Glutamatergic neuron (in vitro differentiated cells): ENCODE measurements at regions not wholly inside any gene's neighbourhood (a gene's known extent, or its start where the extent isn't known, plus 50 kb on each side); places are given as distances from the start of the nearest gene placed in this dataset.

ENCODE experiments used
- DNase-seq: peaks from one replicate; pipeline ENCODE4 v3.0.0; 2022
- H3K27ac Mint-ChIP-seq: one replicate; pipeline ENCODE4 v1.8.0; 2020; ENCODE audit warnings: mild to moderate bottlenecking, mixed read lengths, inconsistent platforms; ENCODE audit not compliant: unreplicated experiment
- H3K27me3 Mint-ChIP-seq: one replicate; pipeline ENCODE4 v1.8.0; 2020; ENCODE audit warnings: mild to moderate bottlenecking, moderate library complexity, mixed read lengths, inconsistent platforms; ENCODE audit not compliant: unreplicated experiment
- H3K36me3 Mint-ChIP-seq: one replicate; pipeline ENCODE4 v1.8.0; 2020; ENCODE audit warnings: mild to moderate bottlenecking, mixed read lengths, inconsistent platforms; ENCODE audit not compliant: unreplicated experiment
- H3K4me1 Mint-ChIP-seq: one replicate; pipeline ENCODE4 v1.8.0; 2020; ENCODE audit warnings: mild to moderate bottlenecking, low read depth, mixed read lengths, inconsistent platforms; ENCODE audit not compliant: unreplicated experiment
- H3K4me3 Mint-ChIP-seq: one replicate; pipeline ENCODE4 v1.8.0; 2020; ENCODE audit warnings: mild to moderate bottlenecking, mixed read lengths, inconsistent platforms; ENCODE audit not compliant: unreplicated experiment
- H3K9me3 Mint-ChIP-seq: one replicate; pipeline ENCODE4 v1.8.0; 2020; ENCODE audit warnings: mild to moderate bottlenecking, moderate library complexity, mixed read lengths, inconsistent platforms; ENCODE audit not compliant: unreplicated experiment
- TF ChIP-seq, protein P1 (sequence below): fragments of 200-600 bp; sonication (generic); IDR thresholded peaks from one replicate; pipeline ENCODE4 v1.5.0; 2021; ENCODE audit not compliant: partially characterized antibody, unreplicated experiment

DNA sequence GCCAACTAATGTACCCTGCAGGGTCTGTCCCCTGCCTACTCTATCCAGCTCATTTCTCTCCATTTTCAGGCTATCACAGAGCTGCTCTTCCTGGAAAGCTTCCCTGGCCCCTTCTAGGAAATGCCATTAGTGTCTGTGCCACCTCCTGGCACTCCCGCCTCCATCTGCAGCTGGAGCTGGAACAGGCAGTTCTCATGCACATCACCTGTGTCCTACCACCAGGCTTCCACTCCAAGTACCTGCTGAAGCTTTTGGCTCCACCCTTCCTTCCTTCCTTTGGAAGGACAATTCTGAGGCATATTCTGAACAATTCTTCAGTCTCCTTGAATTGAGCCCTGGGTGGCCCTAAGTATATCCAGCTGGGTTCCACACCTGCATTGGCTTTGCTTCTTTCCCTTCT is 156.2 kb upstream of the ZNF618 start:
- no peak for DNase-seq
- Mint-ChIP-seq H3K9me3 (peaks cover 4% of the 10 kb centered on the region), H3K36me3 (peaks cover 10% of the 10 kb centered on the region), H3K4me1 (no peaks in the 10 kb centered on the region), H3K27me3 (peaks cover 2% of the 10 kb centered on the region), H3K27ac (no peak overlapping the region), H3K4me3 (no peak overlapping the region)
- TF ChIP-seq, protein P1, sequence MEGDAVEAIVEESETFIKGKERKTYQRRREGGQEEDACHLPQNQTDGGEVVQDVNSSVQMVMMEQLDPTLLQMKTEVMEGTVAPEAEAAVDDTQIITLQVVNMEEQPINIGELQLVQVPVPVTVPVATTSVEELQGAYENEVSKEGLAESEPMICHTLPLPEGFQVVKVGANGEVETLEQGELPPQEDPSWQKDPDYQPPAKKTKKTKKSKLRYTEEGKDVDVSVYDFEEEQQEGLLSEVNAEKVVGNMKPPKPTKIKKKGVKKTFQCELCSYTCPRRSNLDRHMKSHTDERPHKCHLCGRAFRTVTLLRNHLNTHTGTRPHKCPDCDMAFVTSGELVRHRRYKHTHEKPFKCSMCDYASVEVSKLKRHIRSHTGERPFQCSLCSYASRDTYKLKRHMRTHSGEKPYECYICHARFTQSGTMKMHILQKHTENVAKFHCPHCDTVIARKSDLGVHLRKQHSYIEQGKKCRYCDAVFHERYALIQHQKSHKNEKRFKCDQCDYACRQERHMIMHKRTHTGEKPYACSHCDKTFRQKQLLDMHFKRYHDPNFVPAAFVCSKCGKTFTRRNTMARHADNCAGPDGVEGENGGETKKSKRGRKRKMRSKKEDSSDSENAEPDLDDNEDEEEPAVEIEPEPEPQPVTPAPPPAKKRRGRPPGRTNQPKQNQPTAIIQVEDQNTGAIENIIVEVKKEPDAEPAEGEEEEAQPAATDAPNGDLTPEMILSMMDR = no peak

DNA sequence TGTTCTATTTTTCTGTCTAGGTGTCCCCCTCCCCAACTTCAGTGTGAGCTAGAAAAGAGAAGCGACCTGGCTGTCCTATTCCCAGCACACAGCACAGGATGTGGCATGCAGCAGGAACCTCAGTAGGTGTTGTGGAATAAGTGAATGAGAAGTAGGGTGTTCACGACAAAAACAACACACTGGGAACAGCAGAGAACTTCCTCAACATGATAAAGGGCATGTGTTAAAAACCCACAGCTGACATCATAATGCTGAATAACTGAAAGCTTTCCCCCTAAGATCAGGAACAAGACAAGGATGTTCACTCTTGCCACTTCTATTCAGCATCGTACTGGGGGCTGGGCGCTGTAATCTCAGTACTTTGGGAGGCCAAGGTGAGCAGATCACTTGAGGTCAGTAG is 155.6 kb upstream of the ZNF618 start:
- DNase-seq = no peak
- Mint-ChIP-seq H3K36me3 (peaks cover 10% of the 10 kb centered on the region), H3K9me3 (peaks cover 4% of the 10 kb centered on the region), H3K27me3 (peaks cover 2% of the 10 kb centered on the region), H3K27ac (no peak overlapping the region), H3K4me1 (no peaks in the 10 kb centered on the region), H3K4me3 (no peak overlapping the region)
- TF ChIP-seq, protein P1 = no peak

DNA sequence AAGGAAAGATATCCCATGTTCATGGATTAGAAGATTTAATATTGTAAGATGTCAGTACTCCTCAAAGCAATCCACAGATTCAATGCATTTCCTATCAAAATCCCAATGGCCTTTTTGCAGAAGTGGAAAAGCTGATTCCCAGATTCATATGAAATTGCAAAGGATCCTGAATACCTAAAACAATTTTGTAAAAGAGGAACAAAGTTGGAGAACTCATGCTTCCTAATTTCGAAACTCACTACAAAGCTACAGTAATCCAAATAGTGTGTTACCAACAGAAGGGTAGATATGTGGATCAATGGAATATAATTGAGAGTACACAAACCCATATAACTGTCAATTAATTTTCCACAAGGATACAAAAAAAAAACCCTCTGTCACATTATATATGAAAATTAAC is 154.3 kb upstream of the ZNF618 start:
- TF ChIP-seq, protein P1 = no peak
- Mint-ChIP-seq H3K27ac (no peak overlapping the region), H3K4me1 (no peaks in the 10 kb centered on the region), H3K27me3 (peaks cover 2% of the 10 kb centered on the region), H3K4me3 (no peak overlapping the region), H3K36me3 (no peaks in the 10 kb centered on the region), H3K9me3 (peaks cover 3% of the 10 kb centered on the region)
- DNase-seq = no peak

DNA sequence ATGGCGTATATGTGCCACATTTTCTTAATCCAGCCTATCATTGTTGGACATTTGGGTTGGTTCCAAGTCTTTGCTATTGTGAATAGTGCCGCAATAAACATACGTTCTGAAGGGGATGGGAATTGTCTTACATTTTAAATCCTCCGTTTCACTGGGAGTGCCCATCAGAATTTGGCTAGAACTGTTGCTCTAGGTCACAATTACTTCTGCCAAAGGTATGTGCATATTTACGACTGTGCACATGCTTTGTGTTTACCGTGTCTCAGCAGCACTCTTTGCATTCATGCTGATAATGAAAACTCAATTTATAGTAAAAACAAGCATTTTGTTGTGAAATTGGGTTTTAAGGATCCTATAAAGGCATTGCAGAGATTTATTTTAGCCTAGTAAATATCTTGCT is 151.9 kb upstream of the ZNF618 start:
- no peak for DNase-seq
- Mint-ChIP-seq H3K27me3 (no peaks in the 10 kb centered on the region), H3K9me3 (peaks cover 5% of the 10 kb centered on the region), H3K4me1 (no peaks in the 10 kb centered on the region), H3K36me3 (no peaks in the 10 kb centered on the region), H3K27ac (no peak overlapping the region), H3K4me3 (no peak overlapping the region)
- TF ChIP-seq, protein P1 = no peak

DNA sequence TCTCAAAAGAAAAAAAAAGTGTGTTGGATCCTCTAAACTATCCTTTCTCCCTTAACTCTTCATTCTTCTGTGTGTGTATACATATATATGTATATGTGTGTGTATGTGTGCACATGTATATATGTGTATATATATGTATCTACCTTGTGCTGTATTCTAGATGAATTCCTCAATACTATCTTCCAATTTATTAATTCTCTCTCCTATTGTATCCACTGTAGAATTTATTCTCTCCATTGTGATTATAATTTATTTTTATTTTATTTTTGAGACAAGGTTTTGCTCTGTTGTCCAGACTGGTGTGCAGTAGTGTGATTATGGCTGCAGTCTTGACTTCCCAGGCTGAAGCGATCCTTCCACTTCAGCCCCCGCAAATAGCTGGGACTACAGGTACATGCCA is 147.1 kb upstream of the ZNF618 start:
- no peaks in the 10 kb centered on the region for H3K4me1 Mint-ChIP-seq
- peaks cover 18% of the 10 kb centered on the region for H3K36me3 Mint-ChIP-seq
- peaks cover 10% of the 10 kb centered on the region for H3K9me3 Mint-ChIP-seq
- no peak overlapping the region for H3K4me3 Mint-ChIP-seq
- H3K27ac Mint-ChIP-seq = no peak overlapping the region
- H3K27me3 Mint-ChIP-seq = peaks cover 2% of the 10 kb centered on the region
- TF ChIP-seq, protein P1 = no peak
- DNase-seq = no peak
